ENCODE measurements at regions not wholly inside any gene's neighbourhood (a gene's known extent, or its start where the extent isn't known, plus 50 kb on each side); places are given as distances from the start of the nearest gene placed in this dataset.

DNA sequence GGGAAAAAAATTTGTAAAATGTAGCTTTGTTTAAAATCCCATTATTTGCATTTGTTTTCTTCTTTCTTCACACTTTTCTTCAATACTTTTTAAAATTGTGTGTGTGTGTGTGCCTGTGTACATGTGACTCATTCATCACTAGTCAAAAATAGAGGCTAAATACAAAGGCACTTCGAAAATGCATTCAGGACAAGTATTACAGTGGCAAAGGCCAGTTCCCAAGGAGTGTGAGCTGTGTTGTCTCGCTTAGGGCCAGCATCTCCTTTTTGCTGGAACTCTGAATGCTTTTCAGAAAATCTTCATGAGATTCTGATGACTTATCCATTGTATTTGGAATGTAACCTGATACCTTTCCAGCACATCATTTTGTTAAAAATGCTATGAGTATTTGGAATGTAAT lies 288.5 kb upstream of the CNR1 start:
- no peak overlapping the region for H3K4me3 ChIP-seq (ENCODE audit: low read depth, low read length)
- DNase-seq (ENCODE audit: low read depth), result peak; percentile 2
- TF ChIP-seq, protein P1, sequence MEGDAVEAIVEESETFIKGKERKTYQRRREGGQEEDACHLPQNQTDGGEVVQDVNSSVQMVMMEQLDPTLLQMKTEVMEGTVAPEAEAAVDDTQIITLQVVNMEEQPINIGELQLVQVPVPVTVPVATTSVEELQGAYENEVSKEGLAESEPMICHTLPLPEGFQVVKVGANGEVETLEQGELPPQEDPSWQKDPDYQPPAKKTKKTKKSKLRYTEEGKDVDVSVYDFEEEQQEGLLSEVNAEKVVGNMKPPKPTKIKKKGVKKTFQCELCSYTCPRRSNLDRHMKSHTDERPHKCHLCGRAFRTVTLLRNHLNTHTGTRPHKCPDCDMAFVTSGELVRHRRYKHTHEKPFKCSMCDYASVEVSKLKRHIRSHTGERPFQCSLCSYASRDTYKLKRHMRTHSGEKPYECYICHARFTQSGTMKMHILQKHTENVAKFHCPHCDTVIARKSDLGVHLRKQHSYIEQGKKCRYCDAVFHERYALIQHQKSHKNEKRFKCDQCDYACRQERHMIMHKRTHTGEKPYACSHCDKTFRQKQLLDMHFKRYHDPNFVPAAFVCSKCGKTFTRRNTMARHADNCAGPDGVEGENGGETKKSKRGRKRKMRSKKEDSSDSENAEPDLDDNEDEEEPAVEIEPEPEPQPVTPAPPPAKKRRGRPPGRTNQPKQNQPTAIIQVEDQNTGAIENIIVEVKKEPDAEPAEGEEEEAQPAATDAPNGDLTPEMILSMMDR (IDR thresholded peaks at IDR 0.05; ENCODE audit: insufficient read depth, low read length), result no peak

DNA sequence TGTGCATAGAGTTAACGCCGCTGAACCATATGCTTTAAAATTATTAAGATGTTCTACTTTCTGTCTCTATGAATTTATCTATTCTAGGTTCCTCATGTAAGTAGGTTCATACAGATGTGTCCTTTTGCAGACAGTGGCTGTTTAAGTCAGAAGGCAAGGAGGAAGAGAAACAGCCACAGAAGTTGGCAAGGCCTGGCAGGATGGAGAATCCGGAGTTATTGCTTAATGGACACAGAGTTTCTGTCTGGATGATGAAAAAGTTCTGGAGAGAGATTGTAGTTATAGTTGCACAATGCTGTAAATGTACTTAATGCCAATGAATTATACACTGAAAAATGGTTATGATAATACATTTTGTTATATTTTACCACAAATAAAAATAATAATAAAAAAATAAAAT lies 283.6 kb upstream of the CNR1 start:
- TF ChIP-seq, protein P1 (IDR thresholded peaks at IDR 0.05; ENCODE audit: insufficient read depth, low read length), result no peak
- no peak for DNase-seq (ENCODE audit: low read depth)
- H3K4me3 ChIP-seq (ENCODE audit: low read depth, low read length), result no peak overlapping the region

DNA sequence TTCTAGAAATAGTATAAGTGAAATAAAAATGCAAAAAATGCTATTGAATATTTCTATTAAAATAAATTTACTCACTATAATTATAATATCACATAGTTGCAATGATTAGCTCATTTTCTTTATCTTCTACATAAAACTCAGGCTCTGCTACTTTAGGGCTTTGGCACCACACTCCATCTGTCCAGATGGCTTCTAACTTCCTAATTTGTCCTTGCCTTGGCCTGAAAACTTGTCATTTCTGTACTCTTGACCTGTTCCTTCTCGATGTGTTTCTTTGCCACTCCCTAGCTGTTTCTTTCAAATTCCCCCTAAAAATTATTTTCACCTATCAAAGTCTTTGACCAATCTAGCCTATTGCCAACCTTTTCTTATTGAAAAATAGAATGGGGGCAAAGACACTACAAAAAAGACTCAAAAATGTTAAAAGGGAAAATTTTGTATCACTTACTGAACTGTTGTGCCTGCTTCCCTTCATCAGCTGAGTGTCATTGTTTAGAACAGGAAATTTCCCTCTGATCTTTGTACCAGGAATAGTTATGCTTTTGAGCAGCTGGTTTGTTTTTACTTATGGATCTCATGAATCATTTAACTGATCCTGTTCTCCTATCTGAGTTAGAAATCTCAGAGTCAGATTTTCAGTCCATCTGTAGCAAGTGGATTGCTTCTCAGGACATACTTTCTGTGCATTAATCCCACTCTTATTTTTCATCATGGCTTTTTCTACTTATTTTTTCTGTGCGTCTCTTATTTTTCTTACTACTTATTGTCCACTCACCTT lies 279.2 kb upstream of the CNR1 start:
- TF ChIP-seq, protein P1 (IDR thresholded peaks at IDR 0.05; ENCODE audit: insufficient read depth, low read length), result no peak
- no peak for DNase-seq (ENCODE audit: low read depth)
- H3K4me3 ChIP-seq (ENCODE audit: low read depth, low read length), result no peak overlapping the region

DNA sequence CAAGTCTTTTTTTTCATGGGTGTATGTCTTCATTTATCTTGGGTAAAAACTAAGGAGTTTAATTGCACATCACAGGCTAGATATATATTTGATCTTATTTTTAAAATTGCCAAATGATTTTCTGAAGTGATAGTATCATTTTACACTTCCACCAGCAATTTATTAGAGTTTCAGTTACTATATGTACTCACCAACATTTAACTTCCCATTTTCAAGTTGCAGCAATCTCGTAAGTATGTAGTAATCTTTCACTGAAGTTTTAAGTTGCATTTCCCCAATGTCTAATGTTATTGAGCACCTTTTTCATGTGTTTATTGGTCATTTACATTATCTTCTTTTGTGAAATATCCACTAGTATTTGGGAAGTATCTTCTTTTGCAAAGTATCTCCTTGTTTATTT lies 277.4 kb upstream of the CNR1 start:
- TF ChIP-seq, protein P1 (IDR thresholded peaks at IDR 0.05; ENCODE audit: insufficient read depth, low read length), result no peak
- H3K4me3 ChIP-seq (ENCODE audit: low read depth, low read length), result no peak overlapping the region
- no peak for DNase-seq (ENCODE audit: low read depth)

DNA sequence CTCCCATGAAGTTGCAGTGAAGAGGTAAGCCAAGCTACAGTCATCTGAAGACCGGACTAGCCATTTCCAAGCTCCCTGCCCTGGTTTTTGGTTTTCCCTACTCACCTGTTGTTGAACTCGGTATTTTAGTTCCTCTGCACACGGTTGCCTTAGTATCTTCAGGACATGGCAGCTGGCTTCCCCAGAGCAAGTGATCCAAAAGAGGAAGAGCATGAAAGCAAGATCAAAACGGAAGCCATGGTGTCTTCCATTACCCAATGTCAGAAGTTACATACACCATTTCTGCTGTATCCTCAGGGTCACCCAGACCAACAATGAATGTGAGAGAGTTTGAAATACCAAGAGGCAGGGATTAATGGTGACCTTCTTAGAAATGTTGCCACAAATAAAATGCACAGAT lies 276.6 kb upstream of the CNR1 start:
- no peak overlapping the region for H3K4me3 ChIP-seq (ENCODE audit: low read depth, low read length)
- DNase-seq (ENCODE audit: low read depth), result no peak
- TF ChIP-seq, protein P1 (IDR thresholded peaks at IDR 0.05; ENCODE audit: insufficient read depth, low read length), result no peak

DNA sequence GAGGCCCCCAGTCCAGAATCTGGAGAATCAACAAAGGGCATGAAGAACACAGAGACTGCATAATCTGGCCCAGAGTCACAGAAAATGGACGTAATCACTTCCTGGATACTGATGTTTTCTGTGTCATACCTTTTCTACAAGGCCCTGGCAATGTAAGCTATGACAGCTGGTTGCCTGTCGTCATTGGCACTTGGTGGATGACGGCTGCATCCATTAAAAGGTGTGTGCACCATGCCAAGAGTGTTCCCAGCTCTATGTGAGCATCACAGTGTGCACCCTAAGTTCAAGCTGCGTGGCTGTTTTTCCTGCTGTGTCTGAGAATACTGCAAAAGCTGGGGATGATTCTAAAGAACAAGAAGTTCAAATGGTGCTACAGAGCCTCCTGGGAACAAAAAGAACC lies 275.2 kb upstream of the CNR1 start:
- TF ChIP-seq, protein P1 (IDR thresholded peaks at IDR 0.05; ENCODE audit: insufficient read depth, low read length), result no peak
- no peak overlapping the region for H3K4me3 ChIP-seq (ENCODE audit: low read depth, low read length)
- no peak for DNase-seq (ENCODE audit: low read depth)

DNA sequence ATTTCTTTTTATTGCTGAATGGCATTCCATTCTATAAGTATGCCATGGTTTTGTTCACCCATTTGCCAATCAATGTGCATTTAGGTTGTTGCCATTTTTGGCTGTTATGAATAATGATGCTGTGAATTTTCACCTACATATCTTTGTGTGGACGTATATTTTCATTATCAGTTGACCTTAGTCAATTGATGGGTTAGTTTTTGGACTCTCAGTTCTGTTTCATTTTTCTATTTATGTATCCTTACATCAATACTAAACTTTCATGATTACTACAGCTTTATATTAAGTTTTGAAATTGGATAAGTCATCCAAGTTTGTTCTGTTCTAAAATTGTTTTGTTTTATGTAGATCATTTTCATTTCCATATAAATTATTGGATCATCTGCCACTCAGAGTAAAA lies 261.9 kb upstream of the CNR1 start:
- H3K4me3 ChIP-seq (ENCODE audit: low read depth, low read length), result no peak overlapping the region
- no peak for DNase-seq (ENCODE audit: low read depth)
- TF ChIP-seq, protein P1 (IDR thresholded peaks at IDR 0.05; ENCODE audit: insufficient read depth, low read length), result no peak

Measured in fibroblast of the aortic adventitia (primary cell).